GM18502 (cell line): ENCODE measurements at regions not wholly inside any gene's neighbourhood (a gene's known extent, or its start where the extent isn't known, plus 50 kb on each side); places are given as distances from the start of the nearest gene placed in this dataset.

Experiments used
- ATAC-seq: cut with Tn5 transposase; IDR thresholded peaks from one replicate; pipeline ENCODE4 v1.9.1; 2021; ENCODE audit warnings: mild to moderate bottlenecking; ENCODE audit not compliant: unreplicated experiment, poor library complexity

- ATAC-seq, result no peak
Observed at GRCh38 chr21:22476214-22476613, 1478.0 kb downstream of the NCAM2 start.

GRCh38 chr21:22476726-22477646 is 1478.8 kb downstream of the NCAM2 start:
- no peak for ATAC-seq

GRCh38 chr21:22490049-22490448 is 1491.8 kb downstream of the NCAM2 start:
- ATAC-seq, result no peak

GRCh38 chr21:22516230-22516629 is 1518.0 kb downstream of the NCAM2 start:
- ATAC-seq, result no peak

- no peak for ATAC-seq
Observed at GRCh38 chr21:22535630-22536029, 1537.4 kb downstream of the NCAM2 start.

GRCh38 chr21:22536509-22536908 is 1538.3 kb downstream of the NCAM2 start:
- no peak for ATAC-seq

- ATAC-seq, result no peak
Observed at GRCh38 chr21:22544747-22545146, 1546.5 kb downstream of the NCAM2 start.

- no peak for ATAC-seq
Observed at GRCh38 chr21:22552390-22552789, 1554.2 kb downstream of the NCAM2 start.

- ATAC-seq, result no peak
Observed at GRCh38 chr21:22554690-22555316, 1556.6 kb downstream of the NCAM2 start.

- ATAC-seq, result no peak
Observed at GRCh38 chr21:22556829-22557228, 1558.6 kb downstream of the NCAM2 start.

- ATAC-seq, result no peak
Observed at GRCh38 chr21:22561946-22562345, 1563.7 kb downstream of the NCAM2 start.

- no peak for ATAC-seq
Observed at GRCh38 chr21:22573834-22574233, 1575.6 kb downstream of the NCAM2 start.

- ATAC-seq, result no peak
Observed at GRCh38 chr21:22575165-22575584, 1577.0 kb downstream of the NCAM2 start.

GRCh38 chr21:22579741-22580140 is 1581.5 kb downstream of the NCAM2 start:
- ATAC-seq, result no peak

- ATAC-seq, result no peak
Observed at GRCh38 chr21:22582026-22582425, 1583.8 kb downstream of the NCAM2 start.

- no peak for ATAC-seq
Observed at GRCh38 chr21:22584308-22584707, 1586.1 kb downstream of the NCAM2 start.

GRCh38 chr21:22585558-22585957 is 1587.3 kb downstream of the NCAM2 start:
- no peak for ATAC-seq

- no peak for ATAC-seq
Observed at GRCh38 chr21:22597660-22598255, 1599.5 kb downstream of the NCAM2 start.

GRCh38 chr21:22609802-22610201 is 1611.6 kb downstream of the NCAM2 start:
- no peak for ATAC-seq

- no peak for ATAC-seq
Observed at GRCh38 chr21:22627911-22628310, 1629.7 kb downstream of the NCAM2 start.

- ATAC-seq, result no peak
Observed at GRCh38 chr21:22630953-22631465, 1632.8 kb downstream of the NCAM2 start.
